Urinary bladder (tissue), 3 donors: ENCODE measurements at regions not wholly inside any gene's neighbourhood (a gene's known extent, or its start where the extent isn't known, plus 50 kb on each side); places are given as distances from the start of the nearest gene placed in this dataset.
"Not testable (repeated sequence)": the region's sequence is repeated elsewhere in the genome, so short reads cannot be mapped to it uniquely, and the experiment has no call there.

Experiments used
- DNase-seq: peaks from one replicate; pipeline ENCODE4 v3.0.0-alpha.2; 2015; ENCODE audit errors: extremely low spot score
- H3K27ac ChIP-seq: one replicate; pipeline ENCODE4 v1.5.1; 2013; ENCODE audit warnings: low read depth, mild to moderate bottlenecking, moderate library complexity
- H3K36me3 ChIP-seq: one replicate; pipeline ENCODE4 v1.6.1; 2013; ENCODE audit warnings: mild to moderate bottlenecking, moderate library complexity; ENCODE audit not compliant: insufficient read depth
- H3K4me1 ChIP-seq: one replicate; pipeline ENCODE4 v1.6.1; 2013; ENCODE audit warnings: mild to moderate bottlenecking, moderate library complexity; ENCODE audit not compliant: insufficient read depth
- H3K4me3 ChIP-seq: one replicate; pipeline ENCODE4 v1.5.1; 2013; ENCODE audit warnings: low read depth, low read length
- WGBS: extraction: QIAGEN DNeasy Blood & Tissue Kit; methylation state at CpG from one replicate; pipeline ENCODE4 v1.1.7; 2013; 5-methylcytosine and 5-hydroxymethylcytosine counted together
- donor health status: healthy with polysubstance abuse.
- donor health status: healthy.

DNA sequence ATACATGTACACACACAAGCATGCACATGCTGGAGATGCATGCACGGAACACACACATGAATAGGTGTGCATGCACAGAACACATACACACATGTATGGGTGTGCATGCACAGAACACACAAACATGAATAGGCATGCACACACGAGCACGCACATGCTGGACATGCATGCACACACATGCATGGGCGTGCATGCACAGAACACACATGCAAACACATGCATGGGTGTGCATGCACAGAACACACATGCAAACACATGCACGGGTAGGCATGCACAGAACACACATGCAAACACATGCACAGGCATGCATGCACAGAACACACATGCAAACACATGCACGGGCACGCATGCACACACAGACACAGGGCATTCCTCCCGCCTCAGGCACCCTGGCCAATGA is 382.3 kb downstream of the IRX2 start:
- H3K4me3 ChIP-seq, result no peak overlapping the region
- H3K4me1 ChIP-seq, result no peaks in the 10 kb centered on the region
- H3K36me3 ChIP-seq, result no peaks in the 10 kb centered on the region
- no peak for DNase-seq
- no peak overlapping the region for H3K27ac ChIP-seq
- 85% methylated on average over 8 of the region's 8 CpGs for WGBS

DNA sequence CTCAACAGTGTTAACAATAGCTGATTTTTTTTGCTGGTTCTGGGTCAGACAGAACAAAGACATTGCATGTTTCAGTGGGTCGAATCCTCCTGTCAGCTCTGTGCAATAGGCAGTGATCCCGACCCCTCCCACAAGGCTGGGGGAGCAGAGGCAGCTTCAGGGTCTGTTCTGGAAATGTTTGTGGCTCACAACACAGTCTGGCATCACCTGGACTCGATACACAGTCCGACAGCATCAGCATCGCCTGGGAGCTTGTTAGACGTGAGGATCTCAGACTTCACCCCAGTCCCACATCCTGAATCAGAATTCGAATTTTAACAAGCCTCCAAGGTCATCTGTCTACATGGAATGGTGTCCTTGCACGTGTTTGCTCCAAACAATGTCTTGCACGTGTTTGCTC is 384.7 kb downstream of the IRX2 start:
- no peaks in the 10 kb centered on the region for H3K4me1 ChIP-seq
- H3K27ac ChIP-seq, result no peak overlapping the region
- H3K4me3 ChIP-seq, result no peak overlapping the region
- 62% methylated on average over 9 of the region's 9 CpGs for WGBS
- DNase-seq, result no peak
- H3K36me3 ChIP-seq, result no peaks in the 10 kb centered on the region

- Histone ChIP-seq H3K36me3 (no peaks in the 10 kb centered on the region), H3K27ac (no peak overlapping the region), H3K4me1 (no peaks in the 10 kb centered on the region), H3K4me3 (no peak overlapping the region)
- no peak for DNase-seq
These were observed 394.2 kb downstream of the IRX2 start for GRCh38 chr5:2357309-2357708.

GRCh38 chr5:2355859-2356258 is 395.6 kb downstream of the IRX2 start:
- Histone ChIP-seq H3K36me3 (no peaks in the 10 kb centered on the region), H3K4me3 (no peak overlapping the region), H3K27ac (no peak overlapping the region), H3K4me1 (no peaks in the 10 kb centered on the region)
- DNase-seq, result no peak
- WGBS, result 62% methylated on average over 2 of the region's 2 CpGs

DNA sequence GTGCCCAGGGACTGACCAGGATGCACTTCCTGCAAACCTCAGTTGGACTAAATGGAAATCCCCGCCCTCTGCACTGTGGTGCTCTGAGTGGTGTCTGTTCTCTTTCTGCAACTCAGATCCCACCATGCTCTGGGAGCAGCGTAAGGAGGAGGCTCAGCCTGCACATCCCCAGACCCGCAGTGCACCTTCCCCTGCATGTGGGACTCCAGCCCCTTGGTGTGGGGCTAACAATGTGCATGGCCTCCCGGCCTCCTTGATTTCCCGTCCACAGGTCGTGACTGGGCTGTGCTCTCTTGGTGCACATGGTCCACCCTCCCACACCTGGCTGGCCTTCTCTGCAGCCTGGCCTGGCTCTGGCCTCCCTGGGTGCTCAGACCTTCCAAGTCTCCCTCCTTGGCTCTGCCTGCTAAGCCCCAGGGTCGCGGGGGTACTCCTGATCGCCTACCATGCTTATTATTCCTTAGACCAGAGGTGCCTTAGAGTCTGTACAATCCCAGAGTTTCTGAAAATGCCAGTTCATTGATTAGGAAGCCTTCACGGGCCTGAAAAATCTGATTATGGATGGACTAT is 397.5 kb downstream of the IRX2 start:
- Histone ChIP-seq H3K4me1 (no peaks in the 10 kb centered on the region), H3K36me3 (no peaks in the 10 kb centered on the region), H3K4me3 (no peak overlapping the region), H3K27ac (no peak overlapping the region)
- DNase-seq, result no peak
- WGBS, result 88% methylated on average over 10 of the region's 10 CpGs

DNA sequence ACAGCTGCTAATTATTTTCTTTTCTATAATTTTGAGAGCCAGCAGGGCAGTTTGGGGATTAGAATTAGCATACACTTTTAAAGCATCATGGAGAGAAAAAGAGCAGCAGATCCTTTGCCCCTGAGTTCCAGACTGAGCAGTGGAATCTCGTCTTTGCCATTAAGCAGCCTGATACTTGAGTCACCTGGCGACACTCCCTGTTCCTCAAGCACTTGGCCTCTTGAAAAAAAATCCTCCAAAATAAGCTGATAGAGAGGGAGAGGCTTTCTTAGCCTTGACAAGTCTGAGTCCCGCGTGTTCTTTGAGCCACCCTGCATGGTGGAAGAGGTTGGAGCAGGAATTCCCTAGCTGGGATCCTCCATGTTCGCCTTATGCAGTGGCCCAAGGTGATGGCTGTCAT is 398.3 kb downstream of the IRX2 start:
- H3K4me3 ChIP-seq, result no peak overlapping the region
- WGBS, result 76% methylated on average over 5 of the region's 5 CpGs
- H3K27ac ChIP-seq, result no peak overlapping the region
- H3K4me1 ChIP-seq, result no peaks in the 10 kb centered on the region
- no peaks in the 10 kb centered on the region for H3K36me3 ChIP-seq
- DNase-seq, result no peak

- Histone ChIP-seq H3K4me3 (no peak overlapping the region), H3K36me3 (no peaks in the 10 kb centered on the region), H3K27ac (no peak overlapping the region), H3K4me1 (no peaks in the 10 kb centered on the region)
- DNase-seq, result no peak
- WGBS, result 91% methylated on average over 12 of the region's 12 CpGs
These were observed 399.2 kb downstream of the IRX2 start for GRCh38 chr5:2352101-2352861.

GRCh38 chr5:2349768-2350167 is 401.7 kb downstream of the IRX2 start:
- WGBS, result 94% methylated on average over 1 of the region's 1 CpG
- not testable (repeated sequence) for H3K27ac ChIP-seq, H3K4me1 ChIP-seq, DNase-seq, H3K4me3 ChIP-seq, H3K36me3 ChIP-seq

DNA sequence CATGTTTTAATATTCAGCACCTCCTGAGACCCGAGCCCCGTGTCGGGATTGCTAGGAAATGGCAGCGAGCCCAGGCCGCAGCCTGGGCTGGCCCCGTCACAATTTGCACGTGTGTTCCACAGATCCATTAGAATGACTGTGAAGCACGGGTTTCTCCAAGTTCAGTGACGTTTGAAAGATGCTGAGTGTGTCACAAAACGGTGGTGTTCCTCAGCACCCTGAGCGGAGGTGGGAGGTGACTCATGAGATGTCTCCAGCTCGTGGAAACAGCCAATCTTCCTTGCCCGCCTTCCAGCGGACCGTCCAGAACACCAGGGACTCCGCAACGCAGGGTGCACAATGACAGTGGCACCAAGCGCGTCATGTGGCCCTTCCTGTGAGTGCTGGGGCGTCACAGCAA is 412.8 kb downstream of the IRX2 start:
- Histone ChIP-seq H3K36me3 (no peaks in the 10 kb centered on the region), H3K4me1 (no peaks in the 10 kb centered on the region), H3K4me3 (no peak overlapping the region), H3K27ac (no peak overlapping the region)
- WGBS, result 51% methylated on average over 20 of the region's 20 CpGs
- DNase-seq, result no peak

DNA sequence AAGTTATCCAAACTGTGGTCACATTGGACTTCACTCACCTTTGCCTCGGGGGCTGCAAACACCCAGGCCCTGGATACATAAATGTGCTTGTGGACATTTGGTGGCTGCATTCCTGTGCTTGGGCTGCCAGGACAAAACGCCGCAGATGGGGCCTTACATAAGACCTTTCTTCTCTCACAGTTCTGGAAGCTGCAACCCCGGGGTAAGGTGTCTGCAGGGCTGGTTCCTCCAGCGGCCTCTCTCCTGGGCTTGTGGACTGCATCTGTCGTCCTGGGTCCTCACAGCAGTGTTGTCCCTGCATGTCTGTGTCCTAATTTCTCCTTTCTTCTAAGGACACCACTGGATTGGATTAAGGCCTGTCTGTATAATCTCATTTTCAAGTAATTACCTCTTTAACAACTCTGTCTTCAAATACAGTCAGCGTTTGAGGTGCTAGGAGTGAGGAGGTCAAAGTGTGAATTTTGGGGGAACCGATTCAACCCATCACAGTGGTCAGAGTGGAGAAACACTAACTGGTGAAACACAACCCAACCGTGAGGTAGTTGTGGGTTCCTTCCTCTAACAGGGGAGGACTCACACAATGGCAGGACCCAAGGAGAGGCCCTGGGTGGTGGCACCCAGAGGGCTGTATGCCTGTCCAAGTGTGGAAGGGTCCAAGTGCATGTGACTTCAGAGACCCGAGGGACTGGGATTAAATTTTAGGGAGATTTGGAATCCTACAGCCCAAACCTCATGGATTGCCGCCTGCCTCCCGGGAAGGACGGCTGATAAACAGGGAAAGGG is 415.6 kb downstream of the IRX2 start:
- 83% methylated on average over 13 of the region's 13 CpGs for WGBS
- no peak for DNase-seq
- Histone ChIP-seq H3K36me3 (no peaks in the 10 kb centered on the region), H3K27ac (no peak overlapping the region), H3K4me3 (no peak overlapping the region), H3K4me1 (no peaks in the 10 kb centered on the region)

DNA sequence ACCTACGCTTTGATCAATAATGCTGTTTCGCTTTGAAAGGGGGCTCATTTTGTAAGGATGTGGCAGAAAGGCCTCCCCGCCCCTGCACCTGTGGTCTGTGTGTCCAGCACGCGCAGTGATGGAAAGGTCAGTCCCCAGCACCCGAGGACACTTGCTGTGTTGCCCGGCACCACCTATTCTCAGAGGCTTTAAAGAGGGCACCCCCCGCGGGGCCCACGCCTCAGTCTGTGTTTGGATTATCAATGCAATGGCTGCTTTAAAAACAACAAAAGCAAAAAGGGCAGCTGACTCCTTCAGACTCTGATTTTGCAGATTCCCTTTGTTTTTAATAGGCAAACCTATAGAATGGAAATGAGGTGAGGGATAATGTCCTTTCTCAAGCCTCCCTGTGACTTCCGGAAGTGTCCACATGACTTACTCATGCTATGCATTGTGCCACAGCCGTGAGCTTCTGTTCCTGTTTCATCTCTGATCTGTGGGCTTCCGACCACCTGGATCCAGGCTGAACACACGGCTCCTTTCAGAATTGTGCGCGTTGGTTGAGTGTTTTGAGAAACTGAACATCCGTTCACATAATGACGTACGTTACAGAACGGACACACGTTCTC is 416.2 kb downstream of the IRX2 start:
- no peak for DNase-seq
- no peaks in the 10 kb centered on the region for H3K4me1 ChIP-seq
- no peak overlapping the region for H3K4me3 ChIP-seq
- H3K27ac ChIP-seq, result no peak overlapping the region
- no peaks in the 10 kb centered on the region for H3K36me3 ChIP-seq
- 72% methylated on average over 21 of the region's 21 CpGs for WGBS

DNA sequence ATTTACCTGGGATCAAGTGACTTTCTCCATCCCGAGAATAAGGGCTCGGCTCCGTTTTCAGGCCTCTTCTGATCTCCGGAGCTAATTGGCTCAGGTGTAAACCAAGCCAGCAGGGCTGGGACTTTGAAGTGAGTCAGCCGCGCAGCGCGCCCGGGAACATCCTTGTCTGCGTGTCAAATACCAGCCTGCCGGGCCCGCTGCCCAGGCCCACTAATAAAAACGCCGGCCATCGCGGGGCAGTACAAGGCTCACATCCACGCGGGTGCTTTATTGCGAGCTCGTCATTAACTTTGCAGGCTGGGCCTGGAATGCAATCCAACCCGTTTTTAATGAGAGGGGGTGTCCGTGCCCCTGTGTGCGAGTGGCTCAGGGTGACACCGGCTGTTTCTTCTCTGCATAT is 416.8 kb downstream of the IRX2 start:
- Histone ChIP-seq H3K4me3 (no peak overlapping the region), H3K36me3 (no peaks in the 10 kb centered on the region), H3K27ac (no peak overlapping the region), H3K4me1 (no peaks in the 10 kb centered on the region)
- WGBS, result 9% methylated on average over 24 of the region's 24 CpGs
- DNase-seq, result no peak

DNA sequence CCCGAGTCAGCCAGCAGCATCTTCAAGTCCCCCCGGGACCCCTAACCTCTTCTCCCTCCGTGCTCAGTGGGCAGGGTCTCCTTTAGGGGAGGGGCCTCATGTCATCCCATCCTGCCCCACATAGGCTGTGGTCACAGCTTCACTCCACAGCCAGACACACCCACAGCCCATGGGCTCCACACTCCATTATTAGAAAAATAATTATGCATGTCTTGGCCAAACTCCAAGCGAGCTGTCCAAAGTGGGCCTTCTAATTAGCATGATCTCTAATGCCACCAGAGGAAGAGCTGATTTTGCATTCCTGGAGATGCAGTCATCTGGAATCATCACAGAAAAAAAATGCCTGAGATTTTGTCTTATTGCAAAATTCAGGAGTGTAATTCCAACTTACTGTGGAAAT is 418.2 kb downstream of the IRX2 start:
- no peaks in the 10 kb centered on the region for H3K4me1 ChIP-seq
- H3K27ac ChIP-seq, result no peak overlapping the region
- H3K4me3 ChIP-seq, result no peak overlapping the region
- 71% methylated on average over 4 of the region's 4 CpGs for WGBS
- H3K36me3 ChIP-seq, result no peaks in the 10 kb centered on the region
- no peak for DNase-seq

DNA sequence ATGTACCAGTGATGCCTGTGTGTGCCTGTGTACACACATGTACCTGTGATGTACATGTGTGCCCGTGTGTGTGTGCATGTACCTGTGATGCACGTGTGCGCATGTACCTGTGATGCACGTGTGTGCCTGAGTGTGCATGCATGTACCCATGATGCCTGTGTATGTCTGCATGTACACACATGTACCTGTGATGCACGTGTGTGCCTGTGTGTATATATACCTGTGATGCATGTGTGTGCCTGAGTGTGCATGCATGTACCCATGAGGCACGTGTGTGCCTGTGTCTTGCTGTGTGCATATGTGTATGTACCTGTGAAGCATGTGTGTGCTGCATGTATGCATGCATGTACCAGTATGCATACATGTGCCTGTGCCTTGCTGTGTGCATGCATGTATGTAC is 419.0 kb downstream of the IRX2 start:
- 84% methylated on average over 6 of the region's 6 CpGs for WGBS
- Histone ChIP-seq H3K27ac (no peak overlapping the region), H3K4me3 (no peak overlapping the region), H3K4me1 (no peaks in the 10 kb centered on the region), H3K36me3 (no peaks in the 10 kb centered on the region)
- no peak for DNase-seq
